COLO829 (cell line): ENCODE measurements at regions not wholly inside any gene's neighbourhood (a gene's known extent, or its start where the extent isn't known, plus 50 kb on each side); places are given as distances from the start of the nearest gene placed in this dataset.

Experiments
- DNase-seq: peaks from one replicate; pipeline ENCODE4 v3.0.0; 2012; ENCODE audit warnings: low spot score

GRCh38 chr20:58111310-58112016 is 117.0 kb downstream of the ANKRD60 start:
- DNase-seq, result no peak

GRCh38 chr20:58109918-58110635 is 118.4 kb downstream of the ANKRD60 start:
- no peak for DNase-seq

- DNase-seq, result no peak
Measured at GRCh38 chr20:58109126-58109880, 119.2 kb downstream of the ANKRD60 start.

- no peak for DNase-seq
Measured at GRCh38 chr20:58107533-58107932, 120.9 kb downstream of the ANKRD60 start.

- no peak for DNase-seq
Measured at GRCh38 chr20:58106143-58106750, 122.2 kb downstream of the ANKRD60 start.

GRCh38 chr20:58103961-58104360 is 124.5 kb downstream of the ANKRD60 start:
- DNase-seq, result no peak

- no peak for DNase-seq
Measured at GRCh38 chr20:58103517-58103904, 124.9 kb downstream of the ANKRD60 start.

- DNase-seq, result peak; percentile 68
Measured at GRCh38 chr20:58102744-58103516, 125.5 kb downstream of the ANKRD60 start.

- DNase-seq, result peak; percentile 59
Measured at GRCh38 chr20:58102261-58102660, 126.2 kb downstream of the ANKRD60 start.

- DNase-seq, result no peak
Measured at GRCh38 chr20:58100731-58101356, 127.6 kb downstream of the ANKRD60 start.

- DNase-seq, result no peak
Measured at GRCh38 chr20:58099956-58100730, 128.3 kb downstream of the ANKRD60 start.

GRCh38 chr20:58099291-58099935 is 129.0 kb downstream of the ANKRD60 start:
- DNase-seq, result no peak

- no peak for DNase-seq
Measured at GRCh38 chr20:58098571-58098970, 129.9 kb downstream of the ANKRD60 start.

GRCh38 chr20:58097943-58098342 is 130.5 kb downstream of the ANKRD60 start:
- DNase-seq, result no peak

- DNase-seq, result no peak
Measured at GRCh38 chr20:58097429-58097828, 131.0 kb downstream of the ANKRD60 start.

- no peak for DNase-seq
Measured at GRCh38 chr20:58096880-58097423, 131.5 kb downstream of the ANKRD60 start.

- DNase-seq, result no peak
Measured at GRCh38 chr20:58094698-58095097, 133.8 kb downstream of the ANKRD60 start.

GRCh38 chr20:58094160-58094559 is 134.3 kb downstream of the ANKRD60 start:
- DNase-seq, result no peak

- no peak for DNase-seq
Measured at GRCh38 chr20:58092871-58093270, 135.6 kb downstream of the ANKRD60 start.

- DNase-seq, result no peak
Measured at GRCh38 chr20:58092353-58092752, 136.1 kb downstream of the ANKRD60 start.
